HG02938 (cell line): ENCODE measurements at regions not wholly inside any gene's neighbourhood (a gene's known extent, or its start where the extent isn't known, plus 50 kb on each side); places are given as distances from the start of the nearest gene placed in this dataset.

ENCODE experiments used
- ATAC-seq: cut with Tn5 transposase; IDR thresholded peaks from one replicate; pipeline ENCODE4 v1.9.1; 2021; ENCODE audit warnings: mild to moderate bottlenecking, moderate library complexity; ENCODE audit not compliant: unreplicated experiment

DNA sequence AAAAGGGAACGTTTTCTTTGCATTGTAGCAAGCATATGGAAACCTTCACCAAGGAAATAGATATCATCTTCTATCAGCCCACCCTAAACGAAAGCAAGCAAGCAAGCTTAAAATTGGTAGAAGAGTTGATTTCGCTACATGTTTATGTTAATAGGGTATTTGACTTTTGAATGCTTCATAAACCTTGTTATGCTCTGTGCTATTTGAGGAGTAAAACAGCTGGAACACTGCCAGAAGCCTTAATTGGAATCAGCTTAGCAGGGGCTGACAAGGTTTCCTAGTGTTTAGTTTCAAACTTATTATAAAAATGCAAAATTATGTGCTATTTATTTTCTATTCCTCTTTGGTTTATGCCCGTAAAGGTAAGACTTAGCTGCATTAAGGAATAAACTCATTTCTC is 70.6 kb upstream of the LINC00305 start:
- no peak for ATAC-seq

DNA sequence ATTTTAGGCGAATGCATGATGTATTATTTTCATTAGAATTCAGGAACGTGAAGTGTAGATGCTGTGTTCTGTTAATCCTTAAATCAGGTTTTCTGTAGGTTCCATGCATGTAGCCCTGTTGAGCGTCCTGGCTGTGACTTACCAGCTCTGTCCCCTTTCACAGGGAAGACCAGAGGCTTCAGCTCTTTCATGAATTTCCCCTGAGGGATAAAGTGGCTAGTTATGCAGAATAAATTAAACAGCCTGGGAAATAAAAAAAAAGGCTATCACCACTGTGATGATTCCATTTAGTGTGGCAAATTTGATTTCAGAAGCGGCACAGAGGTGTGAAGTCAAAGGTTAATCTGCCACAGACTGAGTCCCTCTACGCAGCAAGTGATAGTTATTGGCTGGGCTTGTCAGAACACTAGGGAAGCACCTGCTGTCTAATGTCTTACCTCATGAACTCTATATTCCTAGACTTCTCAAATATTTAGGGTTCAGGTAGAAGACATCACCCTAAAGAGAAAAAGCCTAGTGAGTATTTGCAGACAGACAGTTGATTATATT is 61.6 kb upstream of the LINC00305 start:
- ATAC-seq = no peak

DNA sequence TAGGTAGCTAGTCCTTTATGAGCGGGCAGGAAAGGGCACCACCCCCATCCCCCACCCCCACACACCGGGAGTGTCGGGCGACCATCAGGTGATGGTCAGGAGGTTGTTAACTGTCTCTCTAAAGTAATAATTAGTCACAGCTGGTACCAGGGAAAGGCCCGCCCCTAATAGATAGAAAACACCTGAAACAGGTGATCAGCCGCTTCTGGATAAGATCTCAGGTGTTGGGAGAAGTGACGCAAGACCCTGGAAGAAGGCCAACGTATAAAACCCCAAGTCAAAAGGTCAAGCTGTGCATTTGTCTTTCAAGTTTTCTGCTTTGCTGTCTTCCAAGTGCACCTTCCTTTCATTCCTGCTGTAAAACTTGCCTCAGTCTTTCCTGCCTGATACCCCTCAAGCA is 59.6 kb upstream of the LINC00305 start:
- no peak for ATAC-seq

DNA sequence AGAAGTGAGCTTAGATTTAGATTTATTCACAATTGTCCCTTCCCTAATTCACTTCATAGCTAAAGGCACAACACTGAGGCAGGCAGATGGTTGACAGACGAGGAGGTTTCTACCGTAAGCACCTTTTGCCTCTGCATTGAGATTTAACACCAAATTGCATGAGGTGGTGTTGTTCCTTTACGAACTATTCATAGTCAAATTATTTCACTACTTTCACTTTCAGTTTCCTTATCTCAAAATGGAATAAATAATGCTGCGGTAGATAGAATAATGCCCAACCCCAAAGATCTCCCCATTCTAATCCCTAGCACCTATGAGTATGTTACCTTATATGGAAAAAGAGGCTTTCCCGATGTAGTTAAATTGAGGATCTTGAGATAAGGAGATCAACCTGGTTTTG is 58.9 kb upstream of the LINC00305 start:
- ATAC-seq = no peak

DNA sequence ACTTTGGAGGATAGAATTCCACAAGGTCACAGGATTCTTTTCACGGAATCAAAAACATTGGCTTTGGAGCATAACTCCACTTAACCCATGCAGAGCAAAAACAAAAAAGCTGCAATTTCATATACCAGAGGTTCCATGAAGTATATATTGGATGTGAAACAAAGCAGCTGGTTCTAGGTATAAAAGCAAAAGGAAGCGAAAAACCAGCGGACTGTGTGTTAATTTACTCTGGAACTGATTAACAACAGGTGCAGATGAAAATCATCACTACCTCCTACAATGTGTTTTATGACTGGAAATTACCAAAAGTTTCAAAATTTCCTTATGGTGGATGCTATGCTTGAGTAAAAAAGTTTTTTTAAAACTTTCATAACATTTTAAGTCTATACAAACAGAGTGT is 54.4 kb upstream of the LINC00305 start:
- ATAC-seq = peak; percentile 43

DNA sequence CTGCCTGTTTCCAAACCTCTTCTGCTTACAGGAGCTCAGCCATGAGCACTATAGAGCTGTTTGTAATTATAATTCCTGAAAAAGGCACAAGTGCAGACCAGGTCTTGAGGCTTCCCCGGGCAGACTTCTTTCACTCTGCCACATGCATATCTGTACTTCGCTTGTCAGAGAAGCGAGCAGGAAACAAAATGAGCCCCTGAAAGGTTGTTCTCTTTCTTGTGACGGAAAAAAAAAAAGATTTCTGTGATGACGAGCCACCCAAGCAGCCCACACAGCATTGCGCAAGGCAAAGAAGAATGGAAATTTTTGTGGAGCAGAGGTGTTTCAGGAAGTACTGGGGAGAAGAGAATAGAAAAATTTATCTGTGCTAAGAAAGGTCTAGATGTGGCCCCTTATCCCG is 54.0 kb upstream of the LINC00305 start:
- no peak for ATAC-seq

DNA sequence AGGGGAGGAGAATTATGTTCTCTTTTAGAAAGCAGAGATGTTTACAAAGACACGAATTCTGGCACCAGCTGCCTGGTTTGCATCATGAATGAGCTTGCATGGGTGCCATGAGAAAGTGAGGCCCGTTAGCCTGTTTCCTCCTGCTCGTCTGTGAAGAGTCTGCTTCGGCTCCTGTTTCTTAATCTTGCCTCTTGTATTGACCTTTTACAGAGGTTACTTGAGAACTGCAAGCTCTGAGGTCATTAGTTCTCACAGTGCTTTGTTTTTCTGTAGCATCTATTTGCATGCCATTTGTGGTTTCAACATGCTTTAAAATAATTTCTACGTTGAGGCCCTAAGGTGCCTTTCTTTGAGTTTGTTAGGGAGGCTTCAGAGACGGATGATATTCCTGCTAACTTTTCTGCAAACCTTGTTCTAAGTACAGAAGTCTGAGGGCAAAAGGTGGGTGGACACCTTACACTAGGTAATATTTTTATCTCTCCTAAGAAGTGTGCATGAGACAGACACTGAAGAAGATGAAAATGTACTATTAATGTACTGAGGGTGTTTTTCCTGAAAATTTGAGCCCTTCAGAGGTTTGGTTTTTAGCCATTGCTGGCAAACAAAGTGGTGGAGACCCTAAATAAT is 53.4 kb upstream of the LINC00305 start:
- ATAC-seq = peak; percentile 55

DNA sequence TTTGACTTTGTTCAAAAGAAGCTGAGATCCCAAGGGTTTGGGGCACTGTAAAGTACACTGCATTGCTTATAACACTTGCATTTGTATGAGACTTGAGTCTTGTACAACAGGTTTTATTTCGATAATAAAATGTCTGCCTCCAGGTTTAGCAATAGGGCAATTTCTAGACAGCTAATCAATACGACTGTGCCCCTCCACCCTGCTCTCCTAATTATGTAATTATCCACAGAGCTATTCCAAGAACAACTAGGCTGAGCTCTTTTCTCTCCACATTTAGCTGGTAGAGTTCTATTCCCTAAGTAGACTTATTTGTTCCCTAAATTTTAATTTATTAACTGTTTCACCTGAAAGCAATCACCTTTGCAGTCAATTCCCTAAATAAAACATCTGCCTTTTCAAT is 52.9 kb upstream of the LINC00305 start:
- ATAC-seq = no peak

DNA sequence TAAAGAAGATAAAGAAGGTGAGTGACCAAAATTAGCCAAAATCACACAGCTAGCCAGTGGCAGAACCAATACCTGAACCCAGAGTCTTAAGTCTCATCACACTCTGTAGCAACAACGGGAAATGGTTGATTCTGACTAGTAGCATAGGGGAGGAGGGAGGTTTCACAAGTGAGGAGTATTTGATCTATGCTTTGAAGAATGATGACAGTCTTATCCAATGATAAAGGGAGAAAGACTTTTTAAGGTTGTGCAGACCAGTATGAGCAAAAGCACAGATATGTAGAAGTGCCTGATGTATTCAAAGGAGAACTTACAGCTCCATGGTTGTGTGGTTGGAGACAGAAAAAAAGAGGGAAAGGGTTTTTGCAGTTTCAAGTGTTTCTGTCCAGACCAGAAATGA is 50.7 kb upstream of the LINC00305 start:
- no peak for ATAC-seq
